B cell (primary cell): ENCODE measurements at regions not wholly inside any gene's neighbourhood (a gene's known extent, or its start where the extent isn't known, plus 50 kb on each side); places are given as distances from the start of the nearest gene placed in this dataset.

Experiments
- CTCF ChIP-seq: fragments of 200-600 bp; IDR thresholded peaks from one replicate; pipeline ENCODE4 v1.8.0; 2022; ENCODE audit warnings: antibody characterized with exemption, mild to moderate bottlenecking
- EZH2 ChIP-seq: IDR thresholded peaks from 2 replicates; pipeline ENCODE4 v1.6.1; 2012; ENCODE audit warnings: borderline replicate concordance, low read depth, mild to moderate bottlenecking, moderate library complexity, low read length; ENCODE audit not compliant: insufficient read depth, poor library complexity, severe bottlenecking

GRCh38 chr6:4272996-4273395, 137.6 kb upstream of the ECI2 start:
- TF ChIP-seq CTCF (no peak), EZH2 (no peak)
